ENCODE measurements at regions not wholly inside any gene's neighbourhood (a gene's known extent, or its start where the extent isn't known, plus 50 kb on each side); places are given as distances from the start of the nearest gene placed in this dataset.

GRCh38 chr14:84086714-84087113, 1443.2 kb upstream of the FLRT2 start:
- TF ChIP-seq GABPA (IDR thresholded peaks at IDR 0.05; ENCODE audit: low read depth) (no peak), SPI1 (IDR thresholded peaks at IDR 0.05; ENCODE audit: borderline replicate concordance, low read depth) (no peak), CTCF (IDR thresholded peaks at IDR 0.05; ENCODE audit: insufficient read depth, low read length) (no peak), POLR2AphosphoS5 (IDR thresholded peaks at IDR 0.05; ENCODE audit: low read depth) (no peak), REST (IDR thresholded peaks at IDR 0.05; ENCODE audit: insufficient replicate concordance, low read depth) (no peak)
- Histone ChIP-seq H3K4me3 (replicated peaks; ENCODE audit: insufficient read depth, low read length) (no peak overlapping the region), H3K27ac (replicated peaks) (no peak overlapping the region), H3K27me3 (ENCODE audit: insufficient read depth, poor library complexity, severe bottlenecking) (no peaks in the 10 kb centered on the region)
- DNase-seq (ENCODE audit: low read depth in 1 of 2, low spot score in 1 of 2), result no peak

GRCh38 chr14:84087986-84088531, 1441.9 kb upstream of the FLRT2 start:
- no peak overlapping the region for H3K27ac ChIP-seq (replicated peaks)
- H3K4me3 ChIP-seq (replicated peaks; ENCODE audit: insufficient read depth, low read length), result no peak overlapping the region
- no peak for TF ChIP-seq GABPA (IDR thresholded peaks at IDR 0.05; ENCODE audit: low read depth)
- TF ChIP-seq POLR2AphosphoS5 (IDR thresholded peaks at IDR 0.05; ENCODE audit: low read depth), result no peak
- no peak for TF ChIP-seq SPI1 (IDR thresholded peaks at IDR 0.05; ENCODE audit: borderline replicate concordance, low read depth)
- no peak for TF ChIP-seq REST (IDR thresholded peaks at IDR 0.05; ENCODE audit: insufficient replicate concordance, low read depth)
- no peak for TF ChIP-seq CTCF (IDR thresholded peaks at IDR 0.05; ENCODE audit: insufficient read depth, low read length)
- DNase-seq (ENCODE audit: low read depth in 1 of 2, low spot score in 1 of 2), result no peak
- no peaks in the 10 kb centered on the region for H3K27me3 ChIP-seq (ENCODE audit: insufficient read depth, poor library complexity, severe bottlenecking)

- TF ChIP-seq SPI1 (IDR thresholded peaks at IDR 0.05; ENCODE audit: borderline replicate concordance, low read depth) (no peak), REST (IDR thresholded peaks at IDR 0.05; ENCODE audit: insufficient replicate concordance, low read depth) (no peak), POLR2AphosphoS5 (IDR thresholded peaks at IDR 0.05; ENCODE audit: low read depth) (no peak)
- no peak for DNase-seq (ENCODE audit: low read depth in 1 of 2, low spot score in 1 of 2)
- Histone ChIP-seq H3K27me3 (ENCODE audit: insufficient read depth, poor library complexity, severe bottlenecking) (no peaks in the 10 kb centered on the region), H3K4me3 (replicated peaks; ENCODE audit: insufficient read depth, low read length) (no peak overlapping the region), H3K27ac (replicated peaks) (no peak overlapping the region)
Measured at GRCh38 chr14:84090837-84091236, 1439.1 kb upstream of the FLRT2 start.
